ENCODE measurements at regions not wholly inside any gene's neighbourhood (a gene's known extent, or its start where the extent isn't known, plus 50 kb on each side); places are given as distances from the start of the nearest gene placed in this dataset.

DNA sequence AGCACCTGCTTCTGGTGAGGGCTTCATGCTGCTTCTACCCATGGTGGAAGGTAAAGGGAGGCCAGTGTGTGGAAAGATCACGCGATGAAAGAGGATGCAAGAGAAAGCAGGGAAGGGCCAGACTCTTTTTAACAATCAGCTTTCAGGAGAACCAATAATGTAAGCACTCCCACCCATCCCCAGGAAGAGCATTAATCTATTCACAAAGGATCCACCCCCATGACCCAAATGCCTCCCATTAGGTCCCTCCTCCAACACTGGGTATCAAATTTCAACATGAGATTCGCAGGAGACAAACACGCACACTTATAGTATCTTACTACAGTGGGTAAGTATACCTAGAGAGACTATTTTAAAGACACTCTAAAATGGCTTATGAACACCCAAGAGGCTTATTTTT is 80.5 kb upstream of the TMCC3 start:
- CTCF ChIA-PET (ENCODE audit: low intra/inter-chr PET ratio, low total read pairs) = no interaction called here
- POLR2A ChIA-PET = no interaction called here

More for the DNA sequence above, 80.5 kb upstream of the TMCC3 start:
- TF ChIP-seq ETV6 (CRISPR knock-in tag; conservative IDR thresholded peaks at IDR 0.05) (no peak), CSRNP2 (CRISPR knock-in tag; conservative IDR thresholded peaks at IDR 0.05; ENCODE audit: low read depth) (no peak), HOXA5 (CRISPR knock-in tag; IDR thresholded peaks at IDR 0.05) (no peak), ZFYVE20 (CRISPR knock-in tag; IDR thresholded peaks at IDR 0.05; ENCODE audit: borderline replicate concordance, low read depth) (no peak), ZNF3 (CRISPR knock-in tag; IDR thresholded peaks at IDR 0.05) (no peak), ZNF772 (CRISPR knock-in tag; IDR thresholded peaks at IDR 0.05) (no peak), ZNF75D (CRISPR knock-in tag; IDR thresholded peaks at IDR 0.05; ENCODE audit: borderline replicate concordance) (no peak), ZNF350 (CRISPR knock-in tag; IDR thresholded peaks at IDR 0.05; ENCODE audit: borderline replicate concordance, low read depth) (no peak), KDM4B (CRISPR knock-in tag; IDR thresholded peaks at IDR 0.05) (no peak), FLYWCH1 (CRISPR knock-in tag; IDR thresholded peaks at IDR 0.05) (no peak), ZNF83 (CRISPR knock-in tag; IDR thresholded peaks at IDR 0.05; ENCODE audit: borderline replicate concordance) (no peak), ZNF790 (CRISPR knock-in tag; IDR thresholded peaks at IDR 0.05; ENCODE audit: borderline replicate concordance) (no peak)
- TF ChIP-seq, protein P1, sequence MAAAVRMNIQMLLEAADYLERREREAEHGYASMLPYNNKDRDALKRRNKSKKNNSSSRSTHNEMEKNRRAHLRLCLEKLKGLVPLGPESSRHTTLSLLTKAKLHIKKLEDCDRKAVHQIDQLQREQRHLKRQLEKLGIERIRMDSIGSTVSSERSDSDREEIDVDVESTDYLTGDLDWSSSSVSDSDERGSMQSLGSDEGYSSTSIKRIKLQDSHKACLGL (CRISPR knock-in tag; IDR thresholded peaks at IDR 0.05) = no peak
- ATAC-seq = no peak
- no peaks in the 10 kb centered on the region for H4K20me1 ChIP-seq (ENCODE audit: insufficient read depth, low read length)
- BruUV-seq (replicated peaks) = no TSS peak
- no peak overlapping the region for H3K27ac ChIP-seq (ENCODE audit: extremely low read length, insufficient read depth, low read length)
- DNase-seq (ENCODE audit: low spot score) = no peak
- no peaks in the 10 kb centered on the region for H3K9me3 ChIP-seq (ENCODE audit: low read length)
- no peaks in the 10 kb centered on the region for H3K36me3 ChIP-seq (replicated peaks in 1 of 2; ENCODE audit: control insufficient read depth in 1 of 2, insufficient read depth in 2 of 2, low read length in 2 of 2)
- H2AFZ ChIP-seq (ENCODE audit: low read length) = no peak overlapping the region
- FAIRE-seq = no peak
- no peak overlapping the region for H3K4me3 ChIP-seq (replicated peaks in 1 of 3; ENCODE audit: insufficient read depth in 1 of 3, low read depth in 2 of 3, low read length in 3 of 3)
- no peak overlapping the region for H3K9ac ChIP-seq (ENCODE audit: insufficient read depth, low read depth, low read length)
- intact Hi-C loops (cut with micrococcal nuclease; ENCODE audit: unreplicated experiment) = no loop called here
- no peaks in the 10 kb centered on the region for H3K79me2 ChIP-seq (ENCODE audit: insufficient read depth, low read length)
- in situ Hi-C loops (cut with HindIII; ENCODE audit: extremely low pct_ligation_motif_present, low pct_unique_long_range_greater_than_20kb) = no loop called here
- 10% methylated on average over 4 of the region's 4 CpGs for WGBS (ENCODE audit: low lambda C conversion rate)
- H3K4me1 ChIP-seq (ENCODE audit: insufficient read depth, low read length) = peaks cover 7% of the 10 kb centered on the region; the same call in 1 of the 2 replicates
- H3K4me2 ChIP-seq (ENCODE audit: low read depth, low read length) = no peak overlapping the region
- 0 out of 5 replicates have a peak, but pooled peaks cover 0 to 5% of the 10 kb centered on the region in 2 experiments for H3K27me3 ChIP-seq (ENCODE audit: control insufficient read depth in 1 of 2, insufficient read depth in 2 of 2, low read length in 2 of 2)
